ENCODE measurements at regions not wholly inside any gene's neighbourhood (a gene's known extent, or its start where the extent isn't known, plus 50 kb on each side); places are given as distances from the start of the nearest gene placed in this dataset.
"Not testable (repeated sequence)": the region's sequence is repeated elsewhere in the genome, so short reads cannot be mapped to it uniquely, and the experiment has no call there.

- Histone ChIP-seq H4K20me1 (no peaks in the 10 kb centered on the region), H3K36me3 (no peaks in the 10 kb centered on the region), H3K4me3 (no peak overlapping the region), H3K4me1 (no peaks in the 10 kb centered on the region), H3K9me3 (no peaks in the 10 kb centered on the region), H3K27ac (no peak overlapping the region), H3K27me3 (no peaks in the 10 kb centered on the region), H3K9ac (no peak overlapping the region), H3K4me2 (no peak overlapping the region)
- TF ChIP-seq Cebpa-rat (IDR thresholded peaks at IDR 0.05), result no peak
These were observed 116.1 kb downstream of the SLC4A3 start for GRCh38 chr2:219743548-219743947.

- no peaks in the 10 kb centered on the region for H3K36me3 ChIP-seq
- no peak overlapping the region for H3K9ac ChIP-seq
- H3K27ac ChIP-seq, result no peak overlapping the region
- H3K9me3 ChIP-seq, result no peaks in the 10 kb centered on the region
- no peak overlapping the region for H3K4me2 ChIP-seq
- no peaks in the 10 kb centered on the region for H3K27me3 ChIP-seq
- no peak overlapping the region for H3K4me3 ChIP-seq
- H4K20me1 ChIP-seq, result no peaks in the 10 kb centered on the region
- no peak for TF ChIP-seq Cebpa-rat (IDR thresholded peaks at IDR 0.05)
- H3K4me1 ChIP-seq, result no peaks in the 10 kb centered on the region
These were observed 116.6 kb downstream of the SLC4A3 start for GRCh38 chr2:219744066-219744465.

GRCh38 chr2:219744600-219744999 is 117.2 kb downstream of the SLC4A3 start:
- Histone ChIP-seq H4K20me1 (no peaks in the 10 kb centered on the region), H3K4me3 (no peak overlapping the region)
- TF ChIP-seq Cebpa-rat (IDR thresholded peaks at IDR 0.05), result no peak

GRCh38 chr2:219747637-219748036 is 120.2 kb downstream of the SLC4A3 start:
- no peak overlapping the region for H3K4me2 ChIP-seq
- no peaks in the 10 kb centered on the region for H3K4me1 ChIP-seq
- H3K27me3 ChIP-seq, result no peaks in the 10 kb centered on the region
- no peak overlapping the region for H3K4me3 ChIP-seq
- no peak for TF ChIP-seq Cebpa-rat (IDR thresholded peaks at IDR 0.05)
- H3K9ac ChIP-seq, result no peak overlapping the region
- no peaks in the 10 kb centered on the region for H4K20me1 ChIP-seq
- H3K9me3 ChIP-seq, result peaks cover 17% of the 10 kb centered on the region
- no peak overlapping the region for H3K27ac ChIP-seq
- no peaks in the 10 kb centered on the region for H3K36me3 ChIP-seq

More at GRCh38 chr2:219744600-219744999, 117.2 kb downstream of the SLC4A3 start:
- H3K9me3 ChIP-seq, result no peaks in the 10 kb centered on the region
- no peak overlapping the region for H3K27ac ChIP-seq
- H3K4me1 ChIP-seq, result no peaks in the 10 kb centered on the region
- H3K4me2 ChIP-seq, result no peak overlapping the region
- no peaks in the 10 kb centered on the region for H3K27me3 ChIP-seq
- no peaks in the 10 kb centered on the region for H3K36me3 ChIP-seq
- H3K9ac ChIP-seq, result no peak overlapping the region

- H3K27me3 ChIP-seq, result no peaks in the 10 kb centered on the region
- no peak overlapping the region for H3K27ac ChIP-seq
- H3K9me3 ChIP-seq, result peaks cover 23% of the 10 kb centered on the region
- no peaks in the 10 kb centered on the region for H4K20me1 ChIP-seq
- no peak for TF ChIP-seq Cebpa-rat (IDR thresholded peaks at IDR 0.05)
- no peaks in the 10 kb centered on the region for H3K4me1 ChIP-seq
- H3K4me3 ChIP-seq, result no peak overlapping the region
- H3K4me2 ChIP-seq, result no peak overlapping the region
- H3K9ac ChIP-seq, result no peak overlapping the region
- no peaks in the 10 kb centered on the region for H3K36me3 ChIP-seq
These were observed 121.5 kb downstream of the SLC4A3 start for GRCh38 chr2:219748671-219749570.

- H3K4me2 ChIP-seq, H3K27me3 ChIP-seq, H3K36me3 ChIP-seq, H3K27ac ChIP-seq, H4K20me1 ChIP-seq, H3K4me1 ChIP-seq, H3K9ac ChIP-seq, H3K4me3 ChIP-seq: not testable (repeated sequence)
- H3K9me3 ChIP-seq, result peaks cover 41% of the 10 kb centered on the region
These were observed 123.7 kb downstream of the SLC4A3 start for GRCh38 chr2:219751121-219751520.

GRCh38 chr2:219752726-219753125 is 125.3 kb downstream of the SLC4A3 start:
- H3K4me3 ChIP-seq, result no peak overlapping the region
- no peak overlapping the region for H3K9ac ChIP-seq
- H3K27ac ChIP-seq, result no peak overlapping the region
- H3K4me1 ChIP-seq, result no peaks in the 10 kb centered on the region
- no peaks in the 10 kb centered on the region for H3K27me3 ChIP-seq
- no peak for TF ChIP-seq Cebpa-rat (IDR thresholded peaks at IDR 0.05)
- no peaks in the 10 kb centered on the region for H4K20me1 ChIP-seq
- H3K9me3 ChIP-seq, result peaks cover 42% of the 10 kb centered on the region
- no peaks in the 10 kb centered on the region for H3K36me3 ChIP-seq
- no peak overlapping the region for H3K4me2 ChIP-seq

GRCh38 chr2:219758907-219759680 is 131.7 kb downstream of the SLC4A3 start:
- Histone ChIP-seq H3K9me3 (peaks cover 26% of the 10 kb centered on the region), H3K27me3 (no peaks in the 10 kb centered on the region), H3K36me3 (no peaks in the 10 kb centered on the region), H3K4me3 (no peak overlapping the region), H3K4me2 (no peak overlapping the region), H3K27ac (no peak overlapping the region), H4K20me1 (no peaks in the 10 kb centered on the region), H3K9ac (no peak overlapping the region), H3K4me1 (no peaks in the 10 kb centered on the region)
- TF ChIP-seq Cebpa-rat (IDR thresholded peaks at IDR 0.05), result no peak

- Histone ChIP-seq H3K9me3 (peaks cover 19% of the 10 kb centered on the region), H4K20me1 (no peaks in the 10 kb centered on the region), H3K4me2 (no peak overlapping the region), H3K4me1 (no peaks in the 10 kb centered on the region), H3K9ac (no peak overlapping the region), H3K36me3 (no peaks in the 10 kb centered on the region), H3K27ac (no peak overlapping the region), H3K27me3 (no peaks in the 10 kb centered on the region), H3K4me3 (no peak overlapping the region)
- no peak for TF ChIP-seq Cebpa-rat (IDR thresholded peaks at IDR 0.05)
These were observed 132.4 kb downstream of the SLC4A3 start for GRCh38 chr2:219759801-219760200.

- Histone ChIP-seq H3K36me3 (no peaks in the 10 kb centered on the region), H4K20me1 (no peaks in the 10 kb centered on the region), H3K9ac (no peak overlapping the region), H3K4me1 (no peaks in the 10 kb centered on the region), H3K4me3 (no peak overlapping the region), H3K4me2 (no peak overlapping the region), H3K9me3 (no peaks in the 10 kb centered on the region), H3K27me3 (no peaks in the 10 kb centered on the region), H3K27ac (no peak overlapping the region)
- TF ChIP-seq Cebpa-rat (IDR thresholded peaks at IDR 0.05), result no peak
These were observed 137.9 kb downstream of the SLC4A3 start for GRCh38 chr2:219765231-219765911.
